GM23248 (cell line): ENCODE measurements at regions not wholly inside any gene's neighbourhood (a gene's known extent, or its start where the extent isn't known, plus 50 kb on each side); places are given as distances from the start of the nearest gene placed in this dataset.

Experiments
- EZH2 ChIP-seq: fragments of 200-600 bp; sonication (generic); IDR thresholded peaks from 2 replicates; pipeline ENCODE4 v1.6.1; 2018; ENCODE audit warnings: antibody characterized with exemption, mild to moderate bottlenecking; ENCODE audit not compliant: insufficient read depth, poor library complexity, severe bottlenecking
- EZH2phosphoT487 ChIP-seq: fragments of 200-600 bp; sonication (generic); IDR thresholded peaks from 2 replicates; pipeline ENCODE4 v1.6.1; 2018; ENCODE audit warnings: antibody characterized with exemption, moderate library complexity, mild to moderate bottlenecking, low read depth; ENCODE audit not compliant: insufficient read depth

GRCh38 chr4:14345356-14345775, 656.9 kb upstream of the CPEB2 start:
- TF ChIP-seq EZH2 (no peak), EZH2phosphoT487 (no peak)
